Spleen (tissue), 11 donors: ENCODE measurements at regions not wholly inside any gene's neighbourhood (a gene's known extent, or its start where the extent isn't known, plus 50 kb on each side); places are given as distances from the start of the nearest gene placed in this dataset.

Experiments
- DNase-seq: peaks from one replicate; pipeline ENCODE4 v3.0.0-alpha.2; 2020
- H3K27ac ChIP-seq, 8 donors: fragments of 200-600 bp; sonication (generic) in 7 of 8; 1 replicate in 4 of 8; 2 replicates in 4 of 8; pipeline versions ENCODE4 v1.5.0 to v1.8.0; 2016 to 2021; ENCODE audit warnings: inconsistent platforms in 4 of 8, mild to moderate bottlenecking in 4 of 8, moderate library complexity in 1 of 8
- H3K27me3 ChIP-seq, 7 donors: fragments of 200-600 bp; sonication (generic) in 6 of 7; replicated peaks in 1 of 7; 1 replicate in 4 of 7; 2 replicates in 3 of 7; pipeline versions ENCODE4 v1.5.0 to v1.8.0; 2016 to 2021; ENCODE audit warnings: inconsistent platforms in 3 of 7, mild to moderate bottlenecking in 1 of 7
- H3K36me3 ChIP-seq, 6 donors: fragments of 200-600 bp; sonication (generic) in 5 of 6; 1 replicate in 4 of 6; 2 replicates in 2 of 6; pipeline versions ENCODE4 v1.5.0 to v1.8.0; 2016 to 2021; ENCODE audit warnings: inconsistent platforms in 2 of 6
- H3K4me1 ChIP-seq, 6 donors: fragments of 200-600 bp; sonication (generic) in 5 of 6; 1 replicate in 3 of 6; 2 replicates in 3 of 6; pipeline versions ENCODE4 v1.5.0 to v1.8.0; 2016 to 2021; ENCODE audit warnings: inconsistent platforms in 3 of 6
- H3K4me3 ChIP-seq, 8 donors: fragments of 200-600 bp; sonication (generic) in 7 of 8; 1 replicate in 4 of 8; 2 replicates in 4 of 8; pipeline versions ENCODE4 v1.5.0 to v1.8.0; 2016 to 2021; ENCODE audit warnings: inconsistent platforms in 4 of 8, mild to moderate bottlenecking in 4 of 8, moderate library complexity in 2 of 8
- H3K9me3 ChIP-seq, 8 donors: fragments of 200-600 bp; sonication (generic) in 7 of 8; 1 replicate in 4 of 8; 2 replicates in 4 of 8; pipeline versions ENCODE4 v1.5.0 to v1.8.0; 2016 to 2021; ENCODE audit warnings: inconsistent platforms in 4 of 8
- CTCF ChIP-seq, 11 experiments: fragments of 200-600 bp in 7 of 11; fragments of 450-650 bp in 4 of 11; sonication (generic) in 4 of 11; IDR thresholded peaks in 8 of 11; conservative IDR thresholded peaks in 3 of 11; 1 replicate in 7 of 11; 2 replicates in 4 of 11; pipeline versions ENCODE4 v1.4.0 to v1.8.0; 2016 to 2021; ENCODE audit warnings: antibody characterized with exemption in 11 of 11, inconsistent platforms in 4 of 11, mild to moderate bottlenecking in 1 of 11
- POLR2A ChIP-seq, 3 donors: fragments of 450-650 bp; IDR thresholded peaks; one replicate each; pipeline ENCODE4 v1.5.1; 2017; ENCODE audit warnings: antibody characterized with exemption in 3 of 3, mild to moderate bottlenecking in 1 of 3
- POLR2AphosphoS5 ChIP-seq, 3 donors: sonication (generic); formaldehyde crosslinking; IDR thresholded peaks; one replicate each; pipeline ENCODE4 v1.5.1; 2017; ENCODE audit warnings: antibody characterized with exemption in 3 of 3
- whole genome bisulfite sequencing, 5 donors: extraction: QIAGEN DNeasy Blood & Tissue Kit in 3 of 5; methylation state at CpG; one replicate each; pipeline versions ENCODE4 v1.1.5 to v1.1.7; 2013 to 2018; 5-methylcytosine and 5-hydroxymethylcytosine counted together
- intact Hi-C: fragments of 100-400 bp; cut with DNase I; formaldehyde crosslinking; loops from one replicate; pipeline ENCODE4 v1.15.0; 2023; ENCODE audit warnings: low total_unique reads
- donor health status: healthy with polysubstance abuse.
- donor health status: DM: no; HTN: no; CAD: no; lungs with moderate emphysema.
- donor health status: DM: no; HTN: no; CAD: no.
- donor health status: Bipolar disorder and iron deficiency.
- donor health status: healthy.
- donor health status: DM: no; HTN: no; CAD: no.
- donor health status: DM: yes; HTN: yes; CAD: no.

GRCh38 chr2:145323512-145323911 is 803.6 kb upstream of the ZEB2 start:
- no peak for TF ChIP-seq POLR2A (IDR thresholded peaks at IDR 0.05)
- TF ChIP-seq CTCF (IDR thresholded peaks at IDR 0.05 in 8 of 11, conservative IDR thresholded peaks at IDR 0.05 in 3 of 11), result no peak
- TF ChIP-seq POLR2AphosphoS5 (IDR thresholded peaks at IDR 0.05), result no peak
- intact Hi-C loops, result no loop called here

GRCh38 chr2:145321344-145321743 is 801.4 kb upstream of the ZEB2 start:
- DNase-seq, result no peak
- H3K36me3 ChIP-seq, result no peaks in the 10 kb centered on the region
- no peaks in the 10 kb centered on the region for H3K4me1 ChIP-seq
- no peak overlapping the region for H3K27ac ChIP-seq
- H3K27me3 ChIP-seq, result no peaks in the 10 kb centered on the region
- H3K9me3 ChIP-seq, result no peaks in the 10 kb centered on the region
- no peak overlapping the region for H3K4me3 ChIP-seq
- intact Hi-C loops, result no loop called here
- no peak for TF ChIP-seq CTCF (IDR thresholded peaks at IDR 0.05 in 8 of 11, conservative IDR thresholded peaks at IDR 0.05 in 3 of 11)
- no peak for TF ChIP-seq POLR2A (IDR thresholded peaks at IDR 0.05)
- no peak for TF ChIP-seq POLR2AphosphoS5 (IDR thresholded peaks at IDR 0.05)
- 58 to 84% (median 67%) methylated on average over 2 of the region's 2 CpGs for WGBS, 5 donors

More at GRCh38 chr2:145323512-145323911, 803.6 kb upstream of the ZEB2 start:
- no peak for DNase-seq
- 37 to 44% (median 42%) methylated on average over 2 of the region's 2 CpGs for WGBS, 5 donors
- no peaks in the 10 kb centered on the region for H3K4me1 ChIP-seq
- H3K27ac ChIP-seq, result no peak overlapping the region
- no peak overlapping the region for H3K4me3 ChIP-seq
- H3K9me3 ChIP-seq, result no peaks in the 10 kb centered on the region
- no peaks in the 10 kb centered on the region for H3K36me3 ChIP-seq
- no peaks in the 10 kb centered on the region for H3K27me3 ChIP-seq

- Histone ChIP-seq H3K4me1 (no peaks in the 10 kb centered on the region), H3K9me3 (peaks cover 0 to 14% (median 8%) of the 10 kb centered on the region in 8 donors), H3K36me3 (no peaks in the 10 kb centered on the region), H3K27ac (no peak overlapping the region), H3K4me3 (no peak overlapping the region), H3K27me3 (no peaks in the 10 kb centered on the region)
- DNase-seq, result no peak
- WGBS, 5 donors, result 87 to 100% (median 94%) methylated on average over 1 of the region's 1 CpG
- intact Hi-C loops, result no loop called here
- TF ChIP-seq POLR2AphosphoS5 (IDR thresholded peaks at IDR 0.05) (no peak), CTCF (IDR thresholded peaks at IDR 0.05 in 8 of 11, conservative IDR thresholded peaks at IDR 0.05 in 3 of 11) (no peak), POLR2A (IDR thresholded peaks at IDR 0.05) (no peak)
Observed at GRCh38 chr2:145316496-145316895, 796.6 kb upstream of the ZEB2 start.

DNA sequence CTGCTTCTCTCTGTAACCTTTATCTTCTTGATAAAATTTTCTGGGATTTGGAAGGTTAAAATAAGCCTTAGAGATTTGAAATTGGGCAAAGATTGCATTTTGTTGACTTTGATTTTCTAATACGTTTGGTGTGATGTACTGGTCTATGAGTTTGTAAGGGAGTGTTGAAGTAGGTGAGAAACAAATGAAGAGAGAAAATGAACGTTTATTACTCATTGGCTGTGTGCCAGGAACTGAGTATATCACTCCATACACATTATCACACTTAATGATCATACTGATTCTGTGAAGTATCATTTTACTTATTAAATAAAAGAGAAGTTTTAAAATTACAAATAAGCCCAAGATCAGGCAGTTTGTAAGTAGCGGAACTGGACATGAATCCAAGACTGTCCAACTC is 795.1 kb upstream of the ZEB2 start:
- no peak for DNase-seq
- 71 to 81% (median 75%) methylated on average over 3 of the region's 3 CpGs for WGBS, 5 donors

More for the DNA sequence above, 795.1 kb upstream of the ZEB2 start:
- Histone ChIP-seq H3K9me3 (peaks cover 0 to 14% (median 8%) of the 10 kb centered on the region in 8 donors), H3K27ac (no peak overlapping the region), H3K4me3 (no peak overlapping the region), H3K27me3 (no peaks in the 10 kb centered on the region), H3K4me1 (no peaks in the 10 kb centered on the region), H3K36me3 (no peaks in the 10 kb centered on the region)
- intact Hi-C loops, result no loop called here
- no peak for TF ChIP-seq POLR2A (IDR thresholded peaks at IDR 0.05)
- TF ChIP-seq CTCF (IDR thresholded peaks at IDR 0.05 in 8 of 11, conservative IDR thresholded peaks at IDR 0.05 in 3 of 11), result no peak
